Keratinocyte (primary cell): ENCODE measurements at regions not wholly inside any gene's neighbourhood (a gene's known extent, or its start where the extent isn't known, plus 50 kb on each side); places are given as distances from the start of the nearest gene placed in this dataset.

ENCODE experiments used
- DNase-seq: peaks from one replicate; pipeline ENCODE4 v3.0.0-alpha.2; 2011; ENCODE audit warnings: low read depth, missing footprints, low spot score
- FAIRE-seq: peaks from 2 replicates; lab custom pipeline; 2011; peaks lifted over from hg19 to GRCh38; lab: Jason Lieb, UNC
- H2AFZ ChIP-seq: 2 replicates; pipeline ENCODE4 v1.6.0; 2012; ENCODE audit warnings: low read length, control low read depth, inconsistent platforms; ENCODE audit not compliant: control insufficient read depth
- H3K27ac ChIP-seq: 2 replicates; pipeline ENCODE4 v1.5.1; 2011; ENCODE audit warnings: low read length; ENCODE audit not compliant: control insufficient read depth, insufficient read depth
- H3K27me3 ChIP-seq: 3 replicates; pipeline ENCODE4 v1.6.0; 2011; ENCODE audit warnings: low read length; ENCODE audit not compliant: control insufficient read depth, insufficient read depth; ENCODE audit errors: extremely low read depth
- H3K36me3 ChIP-seq, 2 experiments: 2 replicates in 1 of 2; 3 replicates in 1 of 2; pipeline ENCODE4 v1.5.1; 2011; ENCODE audit warnings: low read length in 2 of 2, mild to moderate bottlenecking in 1 of 2; ENCODE audit not compliant: control insufficient read depth in 2 of 2, insufficient read depth in 2 of 2; ENCODE audit errors: extremely low read depth in 1 of 2
- H3K4me1 ChIP-seq: 3 replicates; pipeline ENCODE4 v1.5.1; 2011; ENCODE audit warnings: low read length; ENCODE audit not compliant: control insufficient read depth, insufficient read depth; ENCODE audit errors: extremely low read depth
- H3K4me2 ChIP-seq: 3 replicates; pipeline ENCODE4 v1.6.0; 2011; ENCODE audit warnings: low read depth, low read length; ENCODE audit not compliant: control insufficient read depth, insufficient read depth; ENCODE audit errors: extremely low read depth
- H3K4me3 ChIP-seq, 3 experiments: fragments of 200-600 bp in 1 of 3; sonication (generic) in 1 of 3; 2 replicates in 2 of 3; 3 replicates in 1 of 3; pipeline ENCODE4 v1.5.1; 2011 to 2016; ENCODE audit warnings: low read length in 3 of 3, mild to moderate bottlenecking in 3 of 3, control low read depth in 2 of 3, inconsistent platforms in 1 of 3, low read depth in 1 of 3, mixed read lengths in 1 of 3, mixed run types in 1 of 3, moderate library complexity in 1 of 3; ENCODE audit not compliant: control insufficient read depth in 2 of 3, insufficient read depth in 2 of 3; ENCODE audit errors: extremely low read depth in 1 of 3
- H3K79me2 ChIP-seq: 2 replicates; pipeline ENCODE4 v1.6.0; 2012; ENCODE audit warnings: low read length; ENCODE audit not compliant: control insufficient read depth, insufficient read depth
- H3K9ac ChIP-seq: 3 replicates; pipeline ENCODE4 v1.6.0; 2011; ENCODE audit warnings: low read length; ENCODE audit not compliant: control insufficient read depth, insufficient read depth; ENCODE audit errors: extremely low read depth
- H3K9me1 ChIP-seq: 3 replicates; pipeline ENCODE4 v1.6.0; 2011; ENCODE audit warnings: low read length; ENCODE audit not compliant: control insufficient read depth, insufficient read depth; ENCODE audit errors: extremely low read depth
- H3K9me3 ChIP-seq: 2 replicates; pipeline ENCODE4 v1.5.1; 2012; ENCODE audit warnings: low read depth, low read length; ENCODE audit not compliant: control insufficient read depth
- H4K20me1 ChIP-seq: 3 replicates; pipeline ENCODE4 v1.6.0; 2011; ENCODE audit warnings: low read length; ENCODE audit not compliant: control insufficient read depth, insufficient read depth; ENCODE audit errors: extremely low read depth
- EZH2 ChIP-seq: IDR thresholded peaks from one replicate; pipeline ENCODE4 v1.6.1; 2012; ENCODE audit warnings: inconsistent platforms, mild to moderate bottlenecking, low read length, moderate library complexity
- dilution Hi-C: fragments of 300-500 bp; cut with MboI; formaldehyde crosslinking; loops from one replicate; pipeline ENCODE4 v1.7.0; 2020; ENCODE audit warnings: low sequenced_read_pairs; ENCODE audit not compliant: extremely low pct_ligation_motif_present
- TF ChIP-seq, protein P1 (sequence below), 3 experiments: IDR thresholded peaks in 1 of 3; conservative IDR thresholded peaks in 1 of 3; optimal IDR thresholded peaks in 1 of 3; 2 replicates in 2 of 3; 3 replicates in 1 of 3; pipeline versions ENCODE3 to v1.5.1; 2011; ENCODE audit warnings: low read length in 3 of 3, mild to moderate bottlenecking in 3 of 3, moderate library complexity in 2 of 3, control low read depth in 1 of 3, inconsistent platforms in 1 of 3; ENCODE audit not compliant: insufficient read depth in 2 of 3; ENCODE audit errors: extremely low read depth in 1 of 3

DNA sequence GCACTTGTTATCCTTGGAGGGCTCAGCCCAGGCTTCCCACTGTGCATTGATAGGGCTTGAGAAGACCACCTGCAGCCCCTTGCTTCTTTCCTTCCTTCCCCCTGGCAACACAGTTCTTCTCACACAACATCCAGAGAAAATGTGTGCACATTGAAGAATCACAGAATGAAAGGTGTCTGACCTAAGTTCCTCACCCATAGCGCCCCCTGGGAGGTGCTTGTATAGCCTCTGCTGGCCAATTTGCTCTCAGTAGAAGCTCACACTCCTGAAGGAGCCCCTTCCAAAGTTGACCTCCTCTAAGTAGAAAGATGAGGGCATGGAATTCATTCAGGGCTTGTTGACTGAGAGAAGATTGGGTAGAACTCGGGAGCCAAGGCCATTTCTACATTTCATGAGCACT lies 758.4 kb upstream of the KLHL29 start:
- Histone ChIP-seq H3K9me3 (no peaks in the 10 kb centered on the region), H3K27me3 (no peaks in the 10 kb centered on the region), H3K27ac (no peak overlapping the region), H4K20me1 (no peaks in the 10 kb centered on the region), H3K9ac (no peak overlapping the region), H3K79me2 (no peaks in the 10 kb centered on the region), H3K9me1 (no peaks in the 10 kb centered on the region), H3K4me3 (no peak overlapping the region), H3K4me2 (no peak overlapping the region), H3K4me1 (no peaks in the 10 kb centered on the region), H2AFZ (no peak overlapping the region), H3K36me3 (no peaks in the 10 kb centered on the region)
- TF ChIP-seq, protein P1, sequence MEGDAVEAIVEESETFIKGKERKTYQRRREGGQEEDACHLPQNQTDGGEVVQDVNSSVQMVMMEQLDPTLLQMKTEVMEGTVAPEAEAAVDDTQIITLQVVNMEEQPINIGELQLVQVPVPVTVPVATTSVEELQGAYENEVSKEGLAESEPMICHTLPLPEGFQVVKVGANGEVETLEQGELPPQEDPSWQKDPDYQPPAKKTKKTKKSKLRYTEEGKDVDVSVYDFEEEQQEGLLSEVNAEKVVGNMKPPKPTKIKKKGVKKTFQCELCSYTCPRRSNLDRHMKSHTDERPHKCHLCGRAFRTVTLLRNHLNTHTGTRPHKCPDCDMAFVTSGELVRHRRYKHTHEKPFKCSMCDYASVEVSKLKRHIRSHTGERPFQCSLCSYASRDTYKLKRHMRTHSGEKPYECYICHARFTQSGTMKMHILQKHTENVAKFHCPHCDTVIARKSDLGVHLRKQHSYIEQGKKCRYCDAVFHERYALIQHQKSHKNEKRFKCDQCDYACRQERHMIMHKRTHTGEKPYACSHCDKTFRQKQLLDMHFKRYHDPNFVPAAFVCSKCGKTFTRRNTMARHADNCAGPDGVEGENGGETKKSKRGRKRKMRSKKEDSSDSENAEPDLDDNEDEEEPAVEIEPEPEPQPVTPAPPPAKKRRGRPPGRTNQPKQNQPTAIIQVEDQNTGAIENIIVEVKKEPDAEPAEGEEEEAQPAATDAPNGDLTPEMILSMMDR (optimal IDR thresholded peaks at IDR 0.05 in 1 of 3, IDR thresholded peaks at IDR 0.05 in 1 of 3, conservative IDR thresholded peaks at IDR 0.05 in 1 of 3; ENCODE audit: extremely low read depth in 1 of 3, insufficient read depth in 2 of 3, low read length in 3 of 3), result peak in 1 of 3 experiments; percentile 6
- no peak for TF ChIP-seq EZH2
- dilution Hi-C loops, result no loop called here
- no peak for DNase-seq
- FAIRE-seq, result no peak

DNA sequence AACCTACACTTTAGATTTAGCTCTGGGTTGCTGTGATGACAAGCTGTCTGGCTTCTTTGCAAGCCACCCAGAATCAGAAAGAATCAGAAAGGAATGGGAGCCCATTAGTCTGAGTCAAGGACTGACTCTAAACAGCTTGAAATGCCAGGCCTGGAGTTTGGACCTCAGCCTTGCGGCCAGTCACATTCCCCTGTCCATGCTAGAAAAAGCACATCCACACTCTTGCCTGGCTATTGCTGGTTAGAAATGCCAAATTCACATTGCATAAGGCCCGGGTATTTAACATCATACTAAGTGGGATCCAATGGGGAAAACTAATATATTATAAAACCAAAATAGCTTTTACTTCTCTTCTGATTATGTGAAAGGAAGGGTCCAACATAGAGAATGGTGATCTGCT lies 756.8 kb upstream of the KLHL29 start:
- no peak overlapping the region for H3K4me2 ChIP-seq
- FAIRE-seq, result no peak
- H3K9me1 ChIP-seq, result no peaks in the 10 kb centered on the region
- H4K20me1 ChIP-seq, result no peaks in the 10 kb centered on the region
- dilution Hi-C loops, result no loop called here
- H3K36me3 ChIP-seq, result no peaks in the 10 kb centered on the region
- no peak overlapping the region for H3K4me3 ChIP-seq
- no peak overlapping the region for H2AFZ ChIP-seq
- TF ChIP-seq EZH2, result no peak
- TF ChIP-seq, protein P1 (optimal IDR thresholded peaks at IDR 0.05 in 1 of 3, IDR thresholded peaks at IDR 0.05 in 1 of 3, conservative IDR thresholded peaks at IDR 0.05 in 1 of 3; ENCODE audit: extremely low read depth in 1 of 3, insufficient read depth in 2 of 3, low read length in 3 of 3), result no peak
- H3K4me1 ChIP-seq, result no peaks in the 10 kb centered on the region
- H3K9ac ChIP-seq, result no peak overlapping the region
- DNase-seq, result no peak
- H3K9me3 ChIP-seq, result no peaks in the 10 kb centered on the region
- H3K79me2 ChIP-seq, result no peaks in the 10 kb centered on the region
- H3K27ac ChIP-seq, result no peak overlapping the region
- H3K27me3 ChIP-seq, result no peaks in the 10 kb centered on the region
